ENCODE measurements at regions not wholly inside any gene's neighbourhood (a gene's known extent, or its start where the extent isn't known, plus 50 kb on each side); places are given as distances from the start of the nearest gene placed in this dataset.
"Not testable (repeated sequence)": the region's sequence is repeated elsewhere in the genome, so short reads cannot be mapped to it uniquely, and the experiment has no call there.

- TF ChIP-seq CTCF (IDR thresholded peaks at IDR 0.05; ENCODE audit: low read depth, low read length, missing input control); REST (IDR thresholded peaks at IDR 0.05); SP1 (IDR thresholded peaks at IDR 0.05); GABPA (IDR thresholded peaks at IDR 0.05 in 1 of 2, conservative IDR thresholded peaks at IDR 0.05 in 1 of 2); HNF4G (IDR thresholded peaks at IDR 0.05); FOXA1 (IDR thresholded peaks at IDR 0.05); ATF3 (IDR thresholded peaks at IDR 0.05): not testable (repeated sequence)
- TF ChIP-seq, protein P1, sequence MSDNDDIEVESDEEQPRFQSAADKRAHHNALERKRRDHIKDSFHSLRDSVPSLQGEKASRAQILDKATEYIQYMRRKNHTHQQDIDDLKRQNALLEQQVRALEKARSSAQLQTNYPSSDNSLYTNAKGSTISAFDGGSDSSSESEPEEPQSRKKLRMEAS (IDR thresholded peaks at IDR 0.05) = not testable (repeated sequence)
These were observed 245.1 kb upstream of the POTEB2 start for GRCh38 chr15:21111172-21111571.

Measured in liver (tissue), 3 donors.